ENCODE measurements at regions not wholly inside any gene's neighbourhood (a gene's known extent, or its start where the extent isn't known, plus 50 kb on each side); places are given as distances from the start of the nearest gene placed in this dataset.

- TF ChIP-seq CTCF (IDR thresholded peaks at IDR 0.05) (no peak), POLR2AphosphoS5 (IDR thresholded peaks at IDR 0.05; ENCODE audit: low read depth, low read length) (no peak)
These were observed 271.2 kb downstream of the ARHGAP12 start for GRCh38 chr10:31657434-31657872.
